ENCODE measurements at regions not wholly inside any gene's neighbourhood (a gene's known extent, or its start where the extent isn't known, plus 50 kb on each side); places are given as distances from the start of the nearest gene placed in this dataset.

- Histone ChIP-seq H3K36me3 (ENCODE audit: insufficient read depth) (no peaks in the 10 kb centered on the region), H3K79me2 (replicated peaks; ENCODE audit: insufficient read depth) (no peaks in the 10 kb centered on the region), H3K27me3 (ENCODE audit: insufficient read depth) (no peaks in the 10 kb centered on the region), H3K4me1 (ENCODE audit: insufficient read depth) (no peaks in the 10 kb centered on the region), H4K20me1 (replicated peaks; ENCODE audit: insufficient read depth) (no peaks in the 10 kb centered on the region), H3F3A (replicated peaks; ENCODE audit: low read depth) (no peaks in the 10 kb centered on the region), H2AFZ (no peak overlapping the region; the same call in 1 of the 2 replicates), H3K9me2 (ENCODE audit: insufficient read depth) (no peaks in the 10 kb centered on the region), H3K27ac (ENCODE audit: low read depth) (no peak overlapping the region), H3K4me2 (no peak overlapping the region), H3K4me3 (no peak overlapping the region)
- peaks cover 2% of the 10 kb centered on the region for H3K27me3 Mint-ChIP-seq (ENCODE audit: insufficient read depth, low read depth, poor library complexity)
- H3K4me3 Mint-ChIP-seq: no peak overlapping the region
- TF ChIP-seq EZH2 (IDR thresholded peaks at IDR 0.05; ENCODE audit: low read depth, unreplicated experiment) (no peak), JUNB (IDR thresholded peaks at IDR 0.05; ENCODE audit: unreplicated experiment) (no peak), ZNF462 (CRISPR knock-in tag; IDR thresholded peaks at IDR 0.05) (no peak), ETS1 (IDR thresholded peaks at IDR 0.05) (no peak), ZNF331 (CRISPR knock-in tag; IDR thresholded peaks at IDR 0.05; ENCODE audit: low read depth) (no peak), ZNF114 (CRISPR knock-in tag; IDR thresholded peaks at IDR 0.05) (no peak)
- no peak for ATAC-seq
- no peak for DNase-seq (ENCODE audit: low spot score)
- peaks cover 2% of the 10 kb centered on the region; the same call in 1 of the 3 replicates for H3K36me3 Mint-ChIP-seq (ENCODE audit: low read depth)
- H3K27ac Mint-ChIP-seq: no peak overlapping the region
- no peaks in the 10 kb centered on the region for H3K4me1 Mint-ChIP-seq
- H3K9me3 Mint-ChIP-seq: no peaks in the 10 kb centered on the region
These were observed 83.7 kb downstream of the KCNF1 start for GRCh38 chr2:10995366-10995970.

Data from GM23338 (cell line).